Transverse colon (tissue), 3 donors: ENCODE measurements at regions not wholly inside any gene's neighbourhood (a gene's known extent, or its start where the extent isn't known, plus 50 kb on each side); places are given as distances from the start of the nearest gene placed in this dataset.

Source experiments
- POLR2A ChIP-seq: fragments of 450-650 bp; IDR thresholded peaks from one replicate; pipeline ENCODE4 v1.6.1; 2016; ENCODE audit warnings: antibody characterized with exemption, mild to moderate bottlenecking, moderate library complexity
- TF ChIP-seq, protein P1 (sequence below), 5 experiments: fragments of 200-600 bp in 3 of 5; fragments of 450-650 bp in 2 of 5; sonication (generic) in 3 of 5; IDR thresholded peaks; 1 replicate in 2 of 5; 2 replicates in 3 of 5; pipeline ENCODE4 v1.5.1; 2016 to 2017; ENCODE audit warnings: antibody characterized with exemption in 5 of 5, inconsistent platforms in 3 of 5, mild to moderate bottlenecking in 2 of 5, moderate library complexity in 1 of 5

DNA sequence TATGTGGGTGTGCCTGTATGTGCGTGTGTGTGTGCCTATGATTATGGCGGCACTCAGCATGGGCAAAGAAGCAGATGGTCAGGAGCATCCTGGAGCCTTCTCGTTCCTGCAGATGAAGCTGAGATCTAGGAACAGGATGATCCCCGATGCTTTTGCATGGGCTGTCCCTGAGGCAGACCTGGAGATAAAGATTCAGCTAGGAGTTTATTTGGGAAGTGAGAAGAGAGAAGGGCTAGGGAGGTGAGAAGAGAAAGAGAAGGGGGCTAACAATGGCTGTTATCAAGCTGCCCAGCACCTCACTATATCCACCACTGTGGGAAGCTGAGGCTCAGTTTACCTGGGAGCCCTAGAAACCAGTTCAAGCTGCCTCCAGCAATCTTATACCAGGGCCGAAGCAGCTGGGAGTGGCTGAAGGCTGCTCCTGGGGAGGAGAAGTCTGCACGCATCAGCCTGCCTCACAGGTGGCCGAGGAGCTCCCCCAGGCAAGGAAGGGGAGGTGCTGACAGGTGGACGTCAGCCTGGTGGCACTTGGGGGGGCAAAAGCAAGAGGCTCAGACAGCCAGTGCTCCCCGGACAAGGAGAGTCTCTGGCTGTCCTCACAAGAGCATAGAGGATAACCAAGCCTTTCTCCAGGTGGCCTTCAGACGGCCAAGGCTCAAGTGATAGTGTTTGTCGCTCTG is 94.0 kb upstream of the IQSEC1 start:
- TF ChIP-seq POLR2A, result no peak
- TF ChIP-seq, protein P1, sequence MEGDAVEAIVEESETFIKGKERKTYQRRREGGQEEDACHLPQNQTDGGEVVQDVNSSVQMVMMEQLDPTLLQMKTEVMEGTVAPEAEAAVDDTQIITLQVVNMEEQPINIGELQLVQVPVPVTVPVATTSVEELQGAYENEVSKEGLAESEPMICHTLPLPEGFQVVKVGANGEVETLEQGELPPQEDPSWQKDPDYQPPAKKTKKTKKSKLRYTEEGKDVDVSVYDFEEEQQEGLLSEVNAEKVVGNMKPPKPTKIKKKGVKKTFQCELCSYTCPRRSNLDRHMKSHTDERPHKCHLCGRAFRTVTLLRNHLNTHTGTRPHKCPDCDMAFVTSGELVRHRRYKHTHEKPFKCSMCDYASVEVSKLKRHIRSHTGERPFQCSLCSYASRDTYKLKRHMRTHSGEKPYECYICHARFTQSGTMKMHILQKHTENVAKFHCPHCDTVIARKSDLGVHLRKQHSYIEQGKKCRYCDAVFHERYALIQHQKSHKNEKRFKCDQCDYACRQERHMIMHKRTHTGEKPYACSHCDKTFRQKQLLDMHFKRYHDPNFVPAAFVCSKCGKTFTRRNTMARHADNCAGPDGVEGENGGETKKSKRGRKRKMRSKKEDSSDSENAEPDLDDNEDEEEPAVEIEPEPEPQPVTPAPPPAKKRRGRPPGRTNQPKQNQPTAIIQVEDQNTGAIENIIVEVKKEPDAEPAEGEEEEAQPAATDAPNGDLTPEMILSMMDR (IDR thresholded peaks at IDR 0.05), result no peak
